ENCODE measurements at regions not wholly inside any gene's neighbourhood (a gene's known extent, or its start where the extent isn't known, plus 50 kb on each side); places are given as distances from the start of the nearest gene placed in this dataset.

GRCh38 chr1:234686035-234686434, 76.1 kb upstream of the IRF2BP2 start:
- WGBS = 97% methylated on average over 1 of the region's 1 CpG
- peaks cover 2% of the 10 kb centered on the region for H3K4me1 ChIP-seq (ENCODE audit: control insufficient read depth, insufficient read depth, low read length)

GRCh38 chr1:234684856-234685255, 74.9 kb upstream of the IRF2BP2 start:
- intact Hi-C loops (cut with DNase I) = loop anchor here in 1 of 4 donors (10.0 kb wide), 1 partner anchor 50 kb away; no protein-coding TSS in a partner anchor
- Histone ChIP-seq H3K4me1 (ENCODE audit: control insufficient read depth, insufficient read depth, low read length) (peaks cover 2% of the 10 kb centered on the region), H3K27me3 (ENCODE audit: control insufficient read depth, insufficient read depth) (no peaks in the 10 kb centered on the region), H3K27ac (ENCODE audit: low read length) (no peak overlapping the region), H3K4me3 (ENCODE audit: low read length) (no peak overlapping the region), H3K9me3 (ENCODE audit: control insufficient read depth, low read length) (no peaks in the 10 kb centered on the region)
- peak in 1 of 3 donors; percentile 41 for DNase-seq
- 92% methylated on average over 2 of the region's 2 CpGs for WGBS
- peak; percentile 44 to 51 for ATAC-seq

More at GRCh38 chr1:234686035-234686434, 76.1 kb upstream of the IRF2BP2 start:
- H3K27ac ChIP-seq (ENCODE audit: low read length) = no peak overlapping the region
- H3K4me3 ChIP-seq (ENCODE audit: low read length) = no peak overlapping the region
- no peaks in the 10 kb centered on the region for H3K9me3 ChIP-seq (ENCODE audit: control insufficient read depth, low read length)
- DNase-seq (no peak), ATAC-seq (no peak)
- intact Hi-C loops (cut with DNase I) = loop anchor here in 1 of 4 donors (10.0 kb wide), 1 partner anchor 51 kb away; no protein-coding TSS in a partner anchor
- H3K27me3 ChIP-seq (ENCODE audit: control insufficient read depth, insufficient read depth) = no peaks in the 10 kb centered on the region

- WGBS = 58% methylated on average over 10 of the region's 10 CpGs
- Histone ChIP-seq H3K9me3 (ENCODE audit: control insufficient read depth, low read length) (no peaks in the 10 kb centered on the region), H3K4me3 (ENCODE audit: low read length) (no peak overlapping the region), H3K27me3 (ENCODE audit: control insufficient read depth, insufficient read depth) (no peaks in the 10 kb centered on the region), H3K27ac (ENCODE audit: low read length) (peak overlapping the region; percentile 78), H3K4me1 (ENCODE audit: control insufficient read depth, insufficient read depth, low read length) (peaks cover 2% of the 10 kb centered on the region)
- DNase-seq (peak; percentile 65 to 78 (median 67)), ATAC-seq (peak; percentile 94 to 98)
- intact Hi-C loops (cut with DNase I) = loop anchor here in 1 of 4 donors (10.0 kb wide), 1 partner anchor 49 kb away; no protein-coding TSS in a partner anchor
These were observed 74.1 kb upstream of the IRF2BP2 start for GRCh38 chr1:234683861-234684632.

- ATAC-seq (peak; percentile 22 to 24), DNase-seq (no peak)
- WGBS = 90% methylated on average over 2 of the region's 2 CpGs
- Histone ChIP-seq H3K4me3 (ENCODE audit: low read length) (no peak overlapping the region), H3K4me1 (ENCODE audit: control insufficient read depth, insufficient read depth, low read length) (peaks cover 2% of the 10 kb centered on the region), H3K27ac (ENCODE audit: low read length) (no peak overlapping the region), H3K27me3 (ENCODE audit: control insufficient read depth, insufficient read depth) (no peaks in the 10 kb centered on the region), H3K9me3 (ENCODE audit: control insufficient read depth, low read length) (no peaks in the 10 kb centered on the region)
- intact Hi-C loops (cut with DNase I) = loop anchor here in 1 of 4 donors (10.0 kb wide), 1 partner anchor 48 kb away; no protein-coding TSS in a partner anchor
These were observed 73.3 kb upstream of the IRF2BP2 start for GRCh38 chr1:234683127-234683860.

GRCh38 chr1:234681990-234682389, 72.0 kb upstream of the IRF2BP2 start:
- H3K4me1 ChIP-seq (ENCODE audit: control insufficient read depth, insufficient read depth, low read length) = peaks cover 2% of the 10 kb centered on the region
- ATAC-seq (no peak), DNase-seq (no peak)
- H3K4me3 ChIP-seq (ENCODE audit: low read length) = no peak overlapping the region
- H3K9me3 ChIP-seq (ENCODE audit: control insufficient read depth, low read length) = no peaks in the 10 kb centered on the region
- H3K27me3 ChIP-seq (ENCODE audit: control insufficient read depth, insufficient read depth) = no peaks in the 10 kb centered on the region
- WGBS = 92% methylated on average over 2 of the region's 2 CpGs
- H3K27ac ChIP-seq (ENCODE audit: low read length) = no peak overlapping the region
- intact Hi-C loops (cut with DNase I) = loop anchor here in 1 of 4 donors (10.0 kb wide), 1 partner anchor 47 kb away; no protein-coding TSS in a partner anchor

GRCh38 chr1:234681065-234681464, 71.1 kb upstream of the IRF2BP2 start:
- WGBS = 86% methylated on average over 3 of the region's 3 CpGs

GRCh38 chr1:234680331-234680904, 70.4 kb upstream of the IRF2BP2 start:
- H3K9me3 ChIP-seq (ENCODE audit: control insufficient read depth, low read length) = no peaks in the 10 kb centered on the region
- no peak overlapping the region for H3K27ac ChIP-seq (ENCODE audit: low read length)
- no peak for ATAC-seq
- H3K27me3 ChIP-seq (ENCODE audit: control insufficient read depth, insufficient read depth) = no peaks in the 10 kb centered on the region
- intact Hi-C loops (cut with DNase I) = loop anchor here in 1 of 4 donors (10.0 kb wide), 1 partner anchor 46 kb away; no protein-coding TSS in a partner anchor
- no peak overlapping the region for H3K4me3 ChIP-seq (ENCODE audit: low read length)
- peaks cover 2% of the 10 kb centered on the region for H3K4me1 ChIP-seq (ENCODE audit: control insufficient read depth, insufficient read depth, low read length)
- WGBS = 94% methylated on average over 8 of the region's 8 CpGs
- DNase-seq = no peak

More at GRCh38 chr1:234681065-234681464, 71.1 kb upstream of the IRF2BP2 start:
- intact Hi-C loops (cut with DNase I) = loop anchor here in 1 of 4 donors (10.0 kb wide), 1 partner anchor 46 kb away; no protein-coding TSS in a partner anchor
- H3K4me1 ChIP-seq (ENCODE audit: control insufficient read depth, insufficient read depth, low read length) = peaks cover 2% of the 10 kb centered on the region
- ATAC-seq = no peak
- H3K9me3 ChIP-seq (ENCODE audit: control insufficient read depth, low read length) = no peaks in the 10 kb centered on the region
- no peak overlapping the region for H3K27ac ChIP-seq (ENCODE audit: low read length)
- no peak overlapping the region for H3K4me3 ChIP-seq (ENCODE audit: low read length)
- H3K27me3 ChIP-seq (ENCODE audit: control insufficient read depth, insufficient read depth) = no peaks in the 10 kb centered on the region
- no peak for DNase-seq

- H3K4me1 ChIP-seq (ENCODE audit: control insufficient read depth, insufficient read depth, low read length) = no peaks in the 10 kb centered on the region
- ATAC-seq (peak; percentile 96 to 97), DNase-seq (peak; percentile 90 to 95 (median 91))
- H3K27me3 ChIP-seq (ENCODE audit: control insufficient read depth, insufficient read depth) = no peaks in the 10 kb centered on the region
- peak overlapping the region; percentile 79 for H3K4me3 ChIP-seq (ENCODE audit: low read length)
- H3K27ac ChIP-seq (ENCODE audit: low read length) = peak overlapping the region; percentile 85
- WGBS = 6% methylated on average over 13 of the region's 13 CpGs
- intact Hi-C loops (cut with DNase I) = no loop called here
- no peaks in the 10 kb centered on the region for H3K9me3 ChIP-seq (ENCODE audit: control insufficient read depth, low read length)
These were observed 66.2 kb upstream of the IRF2BP2 start for GRCh38 chr1:234676103-234676594.

GRCh38 chr1:234675572-234675971, 65.6 kb upstream of the IRF2BP2 start:
- DNase-seq = no peak
- peak in 1 of 2 donors; percentile 6 for ATAC-seq
- no peaks in the 10 kb centered on the region for H3K9me3 ChIP-seq (ENCODE audit: control insufficient read depth, low read length)
- intact Hi-C loops (cut with DNase I) = no loop called here
- H3K4me3 ChIP-seq (ENCODE audit: low read length) = peak overlapping the region; percentile 79
- no peak overlapping the region for H3K27ac ChIP-seq (ENCODE audit: low read length)
- no peaks in the 10 kb centered on the region for H3K27me3 ChIP-seq (ENCODE audit: control insufficient read depth, insufficient read depth)
- WGBS = 87% methylated on average over 6 of the region's 6 CpGs
- no peaks in the 10 kb centered on the region for H3K4me1 ChIP-seq (ENCODE audit: control insufficient read depth, insufficient read depth, low read length)

GRCh38 chr1:234675006-234675405, 65.0 kb upstream of the IRF2BP2 start:
- H3K9me3 ChIP-seq (ENCODE audit: control insufficient read depth, low read length) = no peaks in the 10 kb centered on the region
- H3K27ac ChIP-seq (ENCODE audit: low read length) = no peak overlapping the region
- DNase-seq (no peak), ATAC-seq (no peak)
- no peak overlapping the region for H3K4me3 ChIP-seq (ENCODE audit: low read length)
- intact Hi-C loops (cut with DNase I) = no loop called here
- no peaks in the 10 kb centered on the region for H3K4me1 ChIP-seq (ENCODE audit: control insufficient read depth, insufficient read depth, low read length)
- WGBS = 93% methylated on average over 4 of the region's 4 CpGs
- no peaks in the 10 kb centered on the region for H3K27me3 ChIP-seq (ENCODE audit: control insufficient read depth, insufficient read depth)

Measured in right cardiac atrium (tissue), 5 donors.